Posterior vena cava (tissue), 2 donors: ENCODE measurements at regions not wholly inside any gene's neighbourhood (a gene's known extent, or its start where the extent isn't known, plus 50 kb on each side); places are given as distances from the start of the nearest gene placed in this dataset.

Source experiments
- DNase-seq: peaks from one replicate; pipeline ENCODE4 v3.0.0-alpha.2; 2020; ENCODE audit warnings: low spot score
- intact Hi-C, 2 donors: fragments of 100-400 bp; cut with DNase I; formaldehyde crosslinking; loops; one replicate each; pipeline versions ENCODE4 v1.14.1 to v1.14.2; 2022 to 2023
- donor health status: DM: yes; HTN: yes; CAD: no.
- donor health status: DM: yes; HTN: yes; CAD: no.

DNA sequence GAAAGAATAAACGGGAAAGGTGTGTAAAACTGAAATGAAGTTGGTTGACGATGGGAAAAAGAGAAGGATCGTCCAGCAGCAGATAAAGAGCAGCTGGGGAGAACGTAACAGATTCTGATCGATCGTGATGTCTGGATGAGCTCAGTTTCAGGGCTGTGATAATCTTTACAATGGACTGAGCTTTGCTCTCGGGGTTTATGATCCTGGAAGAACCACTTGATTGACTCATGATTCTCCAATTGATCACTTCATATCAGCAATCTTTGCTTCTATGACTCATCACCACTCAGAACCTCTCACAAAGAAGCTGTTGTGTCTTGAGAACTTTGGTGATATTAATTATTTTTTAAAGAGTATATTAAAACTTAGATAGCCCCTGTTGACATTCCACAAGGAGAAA lies 690.7 kb downstream of the TUSC7 start:
- DNase-seq: no peak
- intact Hi-C loops: no loop called here

DNA sequence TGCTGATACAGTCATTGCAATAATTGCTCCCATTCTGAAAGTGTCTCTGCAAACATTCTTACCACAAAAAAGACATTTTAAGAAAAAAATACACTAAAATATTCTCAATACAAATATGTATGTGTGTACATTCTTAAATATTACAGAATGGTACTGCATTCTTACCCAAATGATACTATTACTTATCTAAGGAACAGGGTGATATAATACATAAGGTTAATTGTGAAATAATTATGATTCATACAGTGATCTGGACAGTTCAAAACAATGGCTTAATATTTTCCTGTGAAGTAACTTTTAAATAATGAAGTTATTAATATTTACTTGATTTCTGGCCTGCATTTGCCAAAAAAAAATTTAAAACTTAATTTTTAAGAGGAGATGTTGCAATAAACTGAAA lies 694.6 kb downstream of the TUSC7 start:
- intact Hi-C loops: no loop called here
- no peak for DNase-seq

DNA sequence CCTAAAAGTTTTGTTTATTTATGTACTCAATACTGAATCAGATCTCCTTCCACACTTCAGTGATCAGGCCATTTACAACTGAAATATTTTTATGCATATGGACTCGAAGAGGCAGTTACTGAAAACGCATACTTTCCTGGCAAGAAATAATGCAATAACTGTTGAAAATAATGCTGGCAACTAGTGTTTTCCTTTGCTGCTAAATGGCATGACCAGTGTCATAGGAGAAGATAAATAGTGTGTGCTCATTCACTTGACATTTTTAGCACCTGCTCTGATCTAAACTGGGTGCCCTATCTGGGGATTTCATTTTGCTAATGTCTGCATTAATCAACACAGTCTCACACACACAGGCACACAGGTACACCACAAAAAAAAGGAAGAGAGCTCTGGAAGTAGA lies 695.2 kb downstream of the TUSC7 start:
- intact Hi-C loops: no loop called here

DNA sequence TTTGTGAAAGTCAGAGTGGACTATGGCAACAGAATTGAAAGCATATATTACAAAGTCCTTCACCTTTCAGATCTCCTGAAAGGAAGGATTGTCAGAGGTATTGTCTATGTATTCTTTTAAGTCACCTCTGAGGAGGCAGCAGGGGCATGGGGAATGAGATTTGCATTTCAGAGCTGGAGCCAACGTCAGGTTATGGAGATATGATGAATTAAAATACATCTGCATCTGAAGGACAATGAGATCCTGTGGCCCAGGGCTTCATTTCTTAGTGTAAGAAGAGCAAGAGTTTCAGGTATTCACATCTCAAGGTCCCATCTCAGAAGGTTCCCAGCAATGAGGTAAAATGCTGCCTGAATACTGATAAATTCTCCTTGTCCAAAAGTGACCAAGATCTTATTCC lies 695.8 kb downstream of the TUSC7 start:
- intact Hi-C loops: no loop called here
- DNase-seq: no peak

More for the DNA sequence above, 695.2 kb downstream of the TUSC7 start:
- DNase-seq: no peak

DNA sequence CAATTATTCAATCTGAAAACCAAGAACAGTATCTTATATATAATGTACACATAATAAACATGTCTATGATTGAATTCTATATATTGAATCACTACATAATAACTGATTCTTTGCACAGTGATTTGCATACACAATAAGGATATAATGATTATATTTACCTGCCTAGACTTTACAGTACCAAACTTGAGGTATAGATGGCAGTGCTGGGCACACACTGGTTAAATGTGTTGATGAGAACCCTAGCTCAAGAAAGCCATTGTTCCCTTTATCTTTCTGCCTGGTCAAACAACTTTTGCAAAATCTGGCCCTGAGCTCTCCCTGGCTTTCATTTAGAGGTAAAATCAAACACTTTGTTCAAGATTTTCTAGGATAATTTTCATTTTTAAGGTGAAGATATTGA lies 697.7 kb downstream of the TUSC7 start:
- no peak for DNase-seq
- intact Hi-C loops: no loop called here

DNA sequence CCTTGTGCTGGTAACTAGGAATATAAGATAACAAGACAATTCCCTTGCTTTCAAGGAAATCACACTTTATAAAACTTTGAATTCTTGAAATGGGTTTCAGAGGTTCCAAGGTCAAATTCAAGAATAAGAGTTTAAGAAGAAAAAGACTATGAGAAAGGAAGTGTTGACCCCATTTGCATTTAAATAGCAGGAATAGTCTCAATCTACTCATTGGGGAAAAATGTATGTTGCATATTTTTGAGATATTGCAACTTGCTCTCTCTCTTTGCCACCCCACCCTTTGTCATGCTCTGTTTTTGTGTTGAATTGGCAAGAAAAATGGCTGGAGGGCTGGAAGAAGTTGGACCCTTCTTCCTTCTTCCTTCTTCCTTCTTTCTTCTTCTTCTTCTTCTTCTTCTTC lies 699.2 kb downstream of the TUSC7 start:
- DNase-seq: no peak
- intact Hi-C loops: no loop called here

DNA sequence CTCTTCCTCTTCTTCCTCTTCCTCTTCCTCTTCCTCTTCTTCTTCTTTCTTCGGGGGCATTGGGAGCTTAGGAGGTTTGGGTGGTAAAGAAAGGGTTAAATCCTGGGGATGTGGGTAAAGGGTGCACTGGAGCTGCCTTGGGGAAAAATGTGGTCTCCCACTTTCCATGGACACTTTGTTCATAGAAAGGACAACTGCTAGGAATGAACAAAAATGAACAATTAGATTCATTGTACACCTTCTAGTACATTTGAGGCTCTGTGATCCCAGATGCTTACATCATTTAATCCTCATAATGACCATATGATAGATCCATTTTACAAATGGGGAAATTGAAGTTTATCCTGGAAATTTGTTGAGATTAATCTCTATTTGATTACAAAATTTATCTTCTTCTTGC lies 699.7 kb downstream of the TUSC7 start:
- no peak for DNase-seq
- intact Hi-C loops: no loop called here

DNA sequence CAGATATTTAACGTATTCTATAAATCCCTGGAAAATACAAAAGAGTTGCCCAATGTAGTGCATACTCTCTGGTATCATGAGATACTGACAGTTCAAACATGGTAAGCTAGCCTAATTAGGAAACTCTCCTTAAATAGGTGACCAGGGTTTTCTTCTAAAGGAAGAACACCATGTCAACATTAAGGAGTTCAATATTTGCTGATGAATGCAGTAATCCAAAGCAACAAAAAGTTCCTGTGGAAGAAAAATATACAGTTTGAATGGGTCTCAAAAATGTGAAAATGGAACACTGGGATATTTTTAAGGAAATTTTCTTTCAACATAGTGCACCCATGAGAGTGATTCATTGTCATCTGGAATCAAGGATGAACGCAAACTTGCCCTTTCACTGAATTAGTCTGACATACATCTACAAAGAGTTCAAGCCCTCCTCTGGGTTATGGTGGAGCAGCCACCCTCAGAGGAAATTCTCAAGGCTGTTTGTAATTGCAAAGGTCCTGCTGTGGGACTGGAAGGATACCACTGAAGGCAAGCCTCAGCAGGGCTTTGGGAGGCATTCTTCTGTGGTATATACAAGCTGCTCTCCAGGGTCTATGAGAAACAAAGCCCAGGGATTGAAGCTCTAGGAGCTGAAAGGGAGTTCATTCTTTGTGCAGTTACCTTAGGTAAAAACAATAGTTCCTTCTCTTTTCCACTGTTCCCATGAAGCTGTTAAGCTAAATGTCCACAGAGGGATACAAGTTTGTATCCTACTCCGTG lies 700.3 kb downstream of the TUSC7 start:
- no peak for DNase-seq
- intact Hi-C loops: loop anchor here in 1 of 2 donors (5.0 kb wide), 1 partner anchor 182 kb away; no protein-coding TSS in a partner anchor

DNA sequence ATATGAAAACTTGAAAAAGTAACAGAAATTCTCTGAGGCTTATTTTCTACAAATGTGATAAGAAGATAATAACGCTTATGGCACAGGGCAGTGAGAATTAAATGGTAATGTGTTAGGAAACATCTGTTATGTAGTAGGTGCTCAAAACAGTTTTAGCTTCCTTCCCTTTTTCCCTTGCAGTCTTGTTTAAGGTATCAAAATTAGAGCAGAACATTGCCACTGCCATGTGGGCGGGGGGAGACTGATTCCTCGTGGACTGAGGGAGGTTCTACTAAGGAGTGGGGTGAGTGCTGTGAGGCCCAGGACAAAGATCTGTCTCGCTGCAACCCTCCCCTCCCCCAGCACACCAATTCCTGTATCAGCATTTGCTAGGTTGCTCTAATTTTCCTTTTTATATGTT lies 702.4 kb downstream of the TUSC7 start:
- intact Hi-C loops: loop anchor here in 1 of 2 donors (5.0 kb wide), 1 partner anchor 180 kb away; no protein-coding TSS in a partner anchor
- no peak for DNase-seq

DNA sequence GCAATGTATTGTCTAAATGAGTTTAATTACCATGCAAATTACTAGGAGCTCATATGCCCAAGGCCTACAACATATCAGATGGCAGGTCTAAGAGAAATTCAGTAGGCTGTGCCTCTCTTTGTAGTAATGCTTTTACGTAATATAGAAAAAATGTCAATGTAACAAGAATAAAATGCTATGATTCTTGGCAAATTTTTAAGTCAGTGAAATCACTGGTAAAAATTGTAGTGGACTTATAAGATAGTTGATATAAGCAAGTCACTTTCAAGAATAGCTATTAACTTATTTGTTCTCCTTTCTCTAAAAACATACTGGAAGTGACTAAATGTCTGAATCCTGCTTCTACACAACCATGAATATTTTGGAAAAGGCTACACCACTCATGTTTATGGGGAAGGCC lies 707.8 kb downstream of the TUSC7 start:
- DNase-seq: no peak

DNA sequence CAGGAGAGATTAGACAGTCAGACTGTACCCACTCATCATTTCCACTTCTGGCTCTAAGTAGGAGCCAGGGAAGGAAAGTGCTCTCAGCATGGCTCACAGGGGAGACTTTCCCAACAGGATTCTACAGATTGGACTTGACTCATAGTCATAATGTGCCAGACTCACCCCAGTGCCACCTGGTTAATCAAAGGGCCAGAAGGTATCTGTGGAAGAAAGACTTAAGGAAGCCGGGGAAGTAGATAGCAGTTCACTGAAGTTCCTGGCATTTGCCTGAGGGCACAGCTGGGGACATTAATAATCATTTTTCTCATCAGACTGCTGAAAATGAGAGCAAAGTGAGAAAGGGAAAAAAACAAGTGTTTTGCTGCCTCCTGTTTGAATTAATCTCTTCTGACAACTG lies 717.5 kb downstream of the TUSC7 start:
- DNase-seq: no peak
- intact Hi-C loops: no loop called here

More for the DNA sequence above, 707.8 kb downstream of the TUSC7 start:
- intact Hi-C loops: no loop called here

DNA sequence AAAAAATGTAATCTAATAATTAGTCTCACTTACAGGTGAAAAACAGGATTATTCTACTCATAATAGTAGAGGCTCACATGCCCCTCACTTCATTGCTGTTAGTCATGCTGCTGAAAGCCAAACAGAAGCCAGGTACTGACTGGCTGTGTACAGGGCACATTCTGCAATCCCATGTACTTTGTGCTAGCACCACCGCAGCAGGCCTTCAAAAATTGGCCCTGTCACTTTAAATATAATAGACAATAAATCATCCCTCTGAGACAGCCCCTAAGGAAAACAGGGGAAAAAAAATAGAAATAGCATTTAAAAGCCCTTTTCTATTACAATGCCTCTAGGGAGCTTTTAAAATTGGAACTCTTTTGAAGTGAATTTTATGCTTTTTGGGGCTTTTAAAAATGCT lies 723.8 kb downstream of the TUSC7 start:
- no peak for DNase-seq
- intact Hi-C loops: no loop called here

DNA sequence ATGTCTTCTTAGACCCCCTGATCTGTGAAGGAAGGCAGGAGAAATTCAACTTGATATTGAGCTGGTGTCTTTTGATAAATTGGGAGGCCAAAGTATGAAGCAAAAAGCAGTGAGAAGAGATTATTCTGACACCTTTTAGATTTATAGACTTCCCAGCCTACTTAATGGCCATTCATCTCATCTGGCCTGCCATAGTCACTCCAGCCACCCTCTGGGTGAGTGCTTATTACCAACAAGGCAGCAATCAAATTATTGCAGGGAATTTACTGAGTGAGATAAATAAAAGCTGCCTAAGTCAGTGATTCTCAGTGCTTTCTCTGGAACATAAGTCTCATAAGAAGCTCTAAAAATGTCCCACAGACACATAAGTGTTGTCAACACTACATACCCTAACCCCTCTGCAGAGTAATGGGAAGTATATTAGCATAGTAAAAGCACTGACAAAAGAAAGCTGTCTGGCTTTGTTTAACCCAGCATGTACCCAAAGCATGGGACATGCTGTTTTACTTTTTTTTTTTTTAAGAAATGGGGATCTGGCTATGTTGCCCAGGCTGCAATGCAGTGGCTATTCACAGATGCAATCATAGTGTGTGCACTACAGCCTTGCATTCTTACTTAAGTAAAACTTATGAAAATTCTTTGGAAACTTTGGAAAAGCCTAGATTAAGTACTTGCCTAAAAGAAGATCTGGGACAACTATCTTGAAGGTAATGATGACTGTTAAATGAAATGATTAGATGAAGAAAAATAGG lies 725.3 kb downstream of the TUSC7 start:
- no peak for DNase-seq
- intact Hi-C loops: no loop called here

DNA sequence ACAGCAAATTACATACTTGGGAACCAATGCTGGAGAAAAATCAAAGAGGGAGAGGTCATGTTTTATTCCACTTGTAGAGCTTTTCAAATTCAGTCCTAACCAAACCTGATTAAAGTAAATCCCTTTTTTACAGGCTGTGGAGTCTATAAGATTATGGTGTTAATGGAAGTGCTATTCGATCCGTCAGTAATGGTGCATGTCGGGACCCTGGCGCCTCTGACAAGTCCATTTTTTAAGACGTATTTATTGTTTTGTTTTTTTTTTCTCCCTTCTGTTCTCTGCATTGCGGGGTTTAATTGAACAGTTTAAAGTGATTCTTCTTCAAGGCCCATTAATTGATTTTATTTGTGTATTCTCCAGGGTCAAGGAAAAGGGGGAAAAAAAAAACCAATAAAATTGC lies 725.9 kb downstream of the TUSC7 start:
- DNase-seq: no peak
- intact Hi-C loops: no loop called here

DNA sequence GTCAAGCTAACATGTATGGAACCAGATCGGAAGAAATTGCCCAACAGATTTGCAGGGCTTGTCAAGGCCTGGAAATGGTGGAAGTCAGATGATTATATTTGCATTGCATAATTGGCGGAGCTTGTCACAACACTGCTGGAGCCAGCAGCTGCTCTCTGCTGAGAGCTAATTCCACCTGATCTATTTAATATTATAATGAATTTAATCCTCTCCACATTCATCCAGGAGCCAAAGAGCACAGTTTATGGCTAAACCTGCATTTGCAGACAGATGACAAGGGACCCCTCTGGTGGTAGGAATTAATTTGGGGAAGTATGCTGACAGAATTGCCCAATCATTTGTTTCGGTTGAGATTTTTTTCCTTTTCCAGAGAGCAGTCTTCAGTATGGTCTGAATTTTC lies 730.2 kb downstream of the TUSC7 start:
- DNase-seq: no peak
- intact Hi-C loops: no loop called here

DNA sequence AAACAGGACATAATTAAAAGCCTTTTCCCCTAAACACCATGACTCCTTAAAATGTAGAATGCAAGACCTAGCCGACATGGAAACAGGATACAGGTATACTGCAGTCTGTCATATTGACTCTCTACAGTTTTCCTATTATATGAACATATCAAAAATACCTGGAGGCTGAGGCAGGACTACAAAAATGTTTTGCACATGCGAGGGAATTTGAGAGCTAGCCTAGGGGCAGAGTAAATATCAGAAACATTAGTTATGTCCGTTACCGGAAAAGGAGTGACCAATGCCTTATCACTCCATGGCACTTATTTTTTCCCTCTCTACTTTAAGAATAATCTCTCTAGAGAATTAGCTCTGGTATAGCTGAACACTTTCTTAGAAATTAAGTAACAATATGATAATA lies 732.3 kb downstream of the TUSC7 start:
- no peak for DNase-seq
- intact Hi-C loops: no loop called here

DNA sequence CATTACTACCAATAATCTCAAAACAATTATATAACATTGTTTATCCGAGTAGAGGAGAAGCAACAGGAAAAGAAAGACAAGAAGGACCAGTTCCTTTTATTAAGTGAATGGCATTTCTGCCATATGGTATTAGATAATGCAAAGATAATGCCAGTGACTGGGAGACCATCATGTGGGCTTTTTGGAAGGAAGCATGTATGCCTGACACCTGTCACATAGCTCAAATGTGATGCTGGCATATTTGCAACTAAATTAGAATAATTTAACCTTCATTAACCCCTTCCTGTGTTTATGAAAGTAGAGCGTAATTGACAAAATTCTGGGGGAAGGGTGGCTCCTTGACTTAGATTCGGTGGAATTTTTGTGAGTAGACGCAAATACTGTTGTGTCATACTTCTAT lies 733.0 kb downstream of the TUSC7 start:
- intact Hi-C loops: no loop called here
- DNase-seq: no peak

DNA sequence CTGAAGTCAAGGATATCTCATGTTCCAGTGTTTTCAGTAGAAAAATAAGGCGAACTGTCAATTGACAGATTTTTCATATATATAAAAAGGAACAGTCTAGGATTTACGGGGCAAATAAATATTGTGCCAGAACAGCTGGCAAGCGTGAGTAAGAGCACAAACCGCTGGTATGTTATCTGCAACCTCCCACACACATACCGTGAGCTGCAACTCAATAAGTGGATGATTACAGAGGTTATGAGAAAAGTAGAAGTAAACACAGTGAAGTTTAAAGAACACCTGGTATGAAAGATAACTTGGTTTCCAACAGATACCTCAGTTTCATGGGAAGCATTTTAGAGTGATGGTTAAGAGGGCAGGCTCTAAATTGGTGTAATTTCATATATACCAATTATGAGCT lies 733.4 kb downstream of the TUSC7 start:
- no peak for DNase-seq
- intact Hi-C loops: no loop called here

DNA sequence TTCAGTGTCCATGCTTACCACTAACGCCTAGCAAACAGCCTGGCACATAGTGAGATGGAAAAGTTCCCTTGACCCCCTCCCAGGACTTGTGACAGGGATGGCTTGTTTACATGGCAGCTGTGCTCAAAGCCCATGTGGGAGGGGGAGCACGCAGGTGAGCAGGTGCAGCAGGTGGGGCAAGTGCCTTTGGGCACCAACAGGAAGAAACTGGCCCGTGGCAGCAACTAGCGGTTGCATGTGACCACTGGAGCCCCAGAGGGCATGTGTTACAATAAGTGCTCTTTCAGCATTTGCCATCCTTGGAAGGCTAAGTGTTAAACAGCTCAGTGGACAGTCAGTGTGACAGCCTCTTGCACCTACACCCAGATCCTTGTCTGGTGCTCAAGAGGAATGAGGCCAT lies 734.6 kb downstream of the TUSC7 start:
- no peak for DNase-seq
- intact Hi-C loops: no loop called here

DNA sequence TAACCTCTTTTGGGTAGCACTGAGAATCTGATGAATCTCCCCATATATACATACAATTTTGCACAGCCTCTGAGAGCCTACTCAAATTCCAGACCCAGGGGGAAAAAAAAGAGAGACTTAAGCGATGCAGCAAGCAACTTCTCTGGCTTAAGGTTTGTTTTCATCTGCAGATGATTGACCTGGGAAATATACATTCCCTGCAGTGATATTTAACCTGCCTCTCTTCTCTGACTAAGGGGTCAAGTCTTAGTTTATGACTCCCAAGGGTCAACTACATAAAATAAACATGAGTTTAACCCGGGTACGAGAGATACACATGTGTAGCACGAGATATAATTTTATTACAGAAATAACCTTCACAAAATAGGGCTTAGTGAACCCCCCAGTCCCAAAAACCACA lies 737.8 kb downstream of the TUSC7 start:
- intact Hi-C loops: no loop called here
- DNase-seq: no peak

DNA sequence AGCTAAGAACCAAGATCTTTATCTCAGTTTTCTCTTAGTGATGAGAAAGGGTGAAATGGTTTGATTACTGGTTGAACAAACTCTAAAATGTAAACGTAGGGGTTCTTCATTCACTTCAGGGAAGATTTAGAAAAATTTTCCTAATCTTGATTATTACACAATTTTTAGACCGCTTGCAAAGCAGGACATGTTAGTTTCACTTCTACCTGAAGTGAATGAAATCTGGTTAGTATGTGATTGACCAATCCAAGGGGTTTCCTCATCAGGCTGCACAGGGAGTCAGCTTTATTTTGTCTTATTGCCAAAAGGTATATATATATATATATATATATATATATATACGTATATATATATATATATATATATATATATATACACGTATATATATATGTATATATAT lies 740.4 kb downstream of the TUSC7 start:
- intact Hi-C loops: no loop called here
- DNase-seq: no peak
